NT2/D1 (cell line): ENCODE measurements at regions not wholly inside any gene's neighbourhood (a gene's known extent, or its start where the extent isn't known, plus 50 kb on each side); places are given as distances from the start of the nearest gene placed in this dataset.

Experiments used
- SUZ12 ChIP-seq: IDR thresholded peaks from 2 replicates; pipeline ENCODE4 v1.6.1; 2011; ENCODE audit not compliant: insufficient read length, insufficient read depth; ENCODE audit errors: extremely low read depth
- YY1 ChIP-seq: IDR thresholded peaks from 2 replicates; pipeline ENCODE4 v1.6.1; 2011; ENCODE audit not compliant: insufficient read length, insufficient read depth
- ZNF274 ChIP-seq: IDR thresholded peaks from 2 replicates; pipeline ENCODE4 v1.6.1; 2011; ENCODE audit warnings: mild to moderate bottlenecking, low read depth, low read length

DNA sequence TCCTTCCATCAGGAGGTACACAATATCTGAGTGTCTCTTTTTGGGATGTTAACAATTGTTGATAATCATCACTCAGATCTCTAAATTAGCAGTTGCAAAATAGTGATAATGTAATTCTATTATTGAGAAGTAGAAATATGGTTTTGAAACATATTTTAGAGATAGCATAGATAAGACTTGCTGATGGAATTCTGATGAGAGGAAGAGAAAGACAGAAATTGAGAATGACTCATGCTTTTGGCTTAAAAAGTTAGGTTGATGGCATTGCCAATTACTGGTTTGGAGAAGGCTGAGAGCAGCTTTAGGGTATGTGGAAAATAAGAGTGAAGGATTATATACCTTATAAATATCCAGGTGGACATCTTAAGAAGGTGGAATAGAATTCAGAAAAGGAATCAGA lies 106.4 kb upstream of the EDNRB start:
- TF ChIP-seq YY1 = no peak
- TF ChIP-seq ZNF274 = no peak
- TF ChIP-seq SUZ12 = no peak
